ENCODE measurements at regions not wholly inside any gene's neighbourhood (a gene's known extent, or its start where the extent isn't known, plus 50 kb on each side); places are given as distances from the start of the nearest gene placed in this dataset.

- TF ChIP-seq CTCF (IDR thresholded peaks at IDR 0.05; ENCODE audit: extremely low read depth, low read depth, low read length): no peak
- no peaks in the 10 kb centered on the region for H3K79me2 ChIP-seq (ENCODE audit: insufficient read depth, low read length)
- peak overlapping the region; percentile 30 for H3K4me2 ChIP-seq (ENCODE audit: insufficient read depth, low read length)
- peak; percentile 68 for DNase-seq (ENCODE audit: insufficient read length, low spot score, missing footprints)
- H3K27ac ChIP-seq (ENCODE audit: low read depth, low read length): peak overlapping the region; percentile 24
- H3K4me3 ChIP-seq (ENCODE audit: insufficient read depth, low read length): no peak overlapping the region
- no peaks in the 10 kb centered on the region for H3K36me3 ChIP-seq (ENCODE audit: insufficient read depth, low read length)
- H3K9me3 ChIP-seq (ENCODE audit: low read depth, low read length): no peaks in the 10 kb centered on the region
- H4K20me1 ChIP-seq (ENCODE audit: insufficient read depth, low read length): no peaks in the 10 kb centered on the region
- H3K27me3 ChIP-seq (ENCODE audit: insufficient read depth, low read length): no peaks in the 10 kb centered on the region
- H2AFZ ChIP-seq (ENCODE audit: low read length): peak overlapping the region; percentile 64
- H3K4me1 ChIP-seq (ENCODE audit: insufficient read depth, low read length): peaks cover 8% of the 10 kb centered on the region
Measured at GRCh38 chr11:10920205-10920604, 62.4 kb upstream of the ZBED5 start.

GRCh38 chr11:10918698-10919097 lies 60.8 kb upstream of the ZBED5 start:
- H3K9me3 ChIP-seq (ENCODE audit: low read depth, low read length): no peaks in the 10 kb centered on the region
- peaks cover 10% of the 10 kb centered on the region for H3K4me1 ChIP-seq (ENCODE audit: insufficient read depth, low read length)
- H3K27ac ChIP-seq (ENCODE audit: low read depth, low read length): no peak overlapping the region
- H3K4me3 ChIP-seq (ENCODE audit: insufficient read depth, low read length): no peak overlapping the region
- H3K4me2 ChIP-seq (ENCODE audit: insufficient read depth, low read length): no peak overlapping the region
- H4K20me1 ChIP-seq (ENCODE audit: insufficient read depth, low read length): no peaks in the 10 kb centered on the region
- TF ChIP-seq CTCF (IDR thresholded peaks at IDR 0.05; ENCODE audit: extremely low read depth, low read depth, low read length): no peak
- no peak for DNase-seq (ENCODE audit: insufficient read length, low spot score, missing footprints)
- no peaks in the 10 kb centered on the region for H3K27me3 ChIP-seq (ENCODE audit: insufficient read depth, low read length)
- no peaks in the 10 kb centered on the region for H3K36me3 ChIP-seq (ENCODE audit: insufficient read depth, low read length)
- no peaks in the 10 kb centered on the region for H3K79me2 ChIP-seq (ENCODE audit: insufficient read depth, low read length)
- no peak overlapping the region for H2AFZ ChIP-seq (ENCODE audit: low read length)

- no peak for DNase-seq (ENCODE audit: insufficient read length, low spot score, missing footprints)
- Histone ChIP-seq H2AFZ (ENCODE audit: low read length) (no peak overlapping the region), H3K36me3 (ENCODE audit: insufficient read depth, low read length) (no peaks in the 10 kb centered on the region), H4K20me1 (ENCODE audit: insufficient read depth, low read length) (no peaks in the 10 kb centered on the region), H3K9me3 (ENCODE audit: low read depth, low read length) (no peaks in the 10 kb centered on the region), H3K27me3 (ENCODE audit: insufficient read depth, low read length) (no peaks in the 10 kb centered on the region), H3K4me1 (ENCODE audit: insufficient read depth, low read length) (peaks cover 14% of the 10 kb centered on the region), H3K79me2 (ENCODE audit: insufficient read depth, low read length) (no peaks in the 10 kb centered on the region), H3K27ac (ENCODE audit: low read depth, low read length) (no peak overlapping the region), H3K4me3 (ENCODE audit: insufficient read depth, low read length) (no peak overlapping the region), H3K4me2 (ENCODE audit: insufficient read depth, low read length) (no peak overlapping the region)
- no peak for TF ChIP-seq CTCF (IDR thresholded peaks at IDR 0.05; ENCODE audit: extremely low read depth, low read depth, low read length)
Measured at GRCh38 chr11:10918275-10918674, 60.4 kb upstream of the ZBED5 start.

GRCh38 chr11:10917802-10918201 lies 59.9 kb upstream of the ZBED5 start:
- no peaks in the 10 kb centered on the region for H3K79me2 ChIP-seq (ENCODE audit: insufficient read depth, low read length)
- no peak for TF ChIP-seq CTCF (IDR thresholded peaks at IDR 0.05; ENCODE audit: extremely low read depth, low read depth, low read length)
- H3K27ac ChIP-seq (ENCODE audit: low read depth, low read length): no peak overlapping the region
- no peak for DNase-seq (ENCODE audit: insufficient read length, low spot score, missing footprints)
- no peak overlapping the region for H3K4me2 ChIP-seq (ENCODE audit: insufficient read depth, low read length)
- no peaks in the 10 kb centered on the region for H3K9me3 ChIP-seq (ENCODE audit: low read depth, low read length)
- no peaks in the 10 kb centered on the region for H3K27me3 ChIP-seq (ENCODE audit: insufficient read depth, low read length)
- H3K36me3 ChIP-seq (ENCODE audit: insufficient read depth, low read length): no peaks in the 10 kb centered on the region
- no peak overlapping the region for H2AFZ ChIP-seq (ENCODE audit: low read length)
- peaks cover 14% of the 10 kb centered on the region for H3K4me1 ChIP-seq (ENCODE audit: insufficient read depth, low read length)
- no peaks in the 10 kb centered on the region for H4K20me1 ChIP-seq (ENCODE audit: insufficient read depth, low read length)
- H3K4me3 ChIP-seq (ENCODE audit: insufficient read depth, low read length): no peak overlapping the region
